Psoas muscle (tissue), 7 donors: ENCODE measurements at regions not wholly inside any gene's neighbourhood (a gene's known extent, or its start where the extent isn't known, plus 50 kb on each side); places are given as distances from the start of the nearest gene placed in this dataset.

Experiments used
- ATAC-seq, 4 donors: fragments of 200-7000 bp; cut with Tn5 transposase; one replicate each; pipeline ENCODE4 v1.9.1; 2020; ENCODE audit warnings: moderate library complexity in 3 of 4, mild to moderate bottlenecking in 2 of 4
- DNase-seq, 2 donors: peaks; one replicate each; pipeline ENCODE4 v3.0.0-alpha.2; 2020
- H3K27ac ChIP-seq: fragments of 200-600 bp; one replicate; pipeline ENCODE4 v1.8.0; 2022
- H3K27me3 ChIP-seq, 3 donors: fragments of 200-600 bp in 1 of 3; one replicate each; pipeline versions ENCODE4 v1.6.1 to v1.8.0; 2013 to 2022; ENCODE audit warnings: low read length in 2 of 3, mild to moderate bottlenecking in 2 of 3, moderate library complexity in 1 of 3; ENCODE audit not compliant: insufficient read depth in 3 of 3
- H3K36me3 ChIP-seq, 2 donors: fragments of 200-600 bp in 1 of 2; one replicate each; pipeline versions ENCODE4 v1.6.1 to v1.8.0; 2013 to 2022; ENCODE audit warnings: low read depth in 1 of 2, mild to moderate bottlenecking in 1 of 2, moderate library complexity in 1 of 2; ENCODE audit not compliant: insufficient read depth in 1 of 2
- H3K4me1 ChIP-seq: fragments of 200-600 bp; one replicate; pipeline ENCODE4 v1.8.0; 2022
- H3K4me3 ChIP-seq: fragments of 200-600 bp; one replicate; pipeline ENCODE4 v1.8.0; 2022; ENCODE audit warnings: mild to moderate bottlenecking
- H3K9me3 ChIP-seq: fragments of 200-600 bp; one replicate; pipeline ENCODE4 v1.8.0; 2022
- CTCF ChIP-seq: fragments of 200-600 bp; IDR thresholded peaks from one replicate; pipeline ENCODE4 v1.8.0; 2022; ENCODE audit warnings: antibody characterized with exemption
- WGBS, 3 donors: extraction: QIAGEN DNeasy Blood & Tissue Kit; methylation state at CpG; one replicate each; pipeline versions ENCODE4 v1.1.6 to v1.1.7; 2013; 5-methylcytosine and 5-hydroxymethylcytosine counted together
- intact Hi-C, 2 donors: fragments of 100-400 bp; cut with DNase I; formaldehyde crosslinking; loops; one replicate each; pipeline versions ENCODE4 v1.11.0 to v1.14.2; 2022
- donor health status: healthy with polysubstance abuse.
- donor health status: DM: no; HTN: no; CAD: no; lungs with moderate emphysema.
- donor health status: Bipolar disorder and iron deficiency.
- donor health status: healthy.
- donor health status: DM: yes; HTN: yes; CAD: no.
- donor health status: DM: no; HTN: no; CAD: no.
- donor health status: DM: yes; HTN: yes; CAD: no.

GRCh38 chr13:108120856-108121255 lies 94.5 kb downstream of the LIG4 start:
- no peaks in the 10 kb centered on the region for H3K36me3 ChIP-seq
- H3K4me1 ChIP-seq = no peaks in the 10 kb centered on the region
- H3K4me3 ChIP-seq = no peak overlapping the region
- intact Hi-C loops = no loop called here
- H3K27ac ChIP-seq = no peak overlapping the region
- H3K9me3 ChIP-seq = no peaks in the 10 kb centered on the region
- ATAC-seq = no peak
- no peak for TF ChIP-seq CTCF
- H3K27me3 ChIP-seq = no peaks in the 10 kb centered on the region
- no peak for DNase-seq
- 57 to 70% (median 62%) methylated on average over 7 of the region's 7 CpGs for WGBS, 3 donors

- Histone ChIP-seq H3K27ac (no peak overlapping the region), H3K4me3 (no peak overlapping the region), H3K36me3 (no peaks in the 10 kb centered on the region), H3K9me3 (no peaks in the 10 kb centered on the region), H3K4me1 (no peaks in the 10 kb centered on the region), H3K27me3 (no peaks in the 10 kb centered on the region)
- no peak for TF ChIP-seq CTCF
- 54 to 59% (median 55%) methylated on average over 6 of the region's 6 CpGs for WGBS, 3 donors
- intact Hi-C loops = no loop called here
- DNase-seq (no peak), ATAC-seq (no peak)
Observed at GRCh38 chr13:108120302-108120701, 95.0 kb downstream of the LIG4 start.

GRCh38 chr13:108115738-108116137 lies 99.6 kb downstream of the LIG4 start:
- H3K27ac ChIP-seq = no peak overlapping the region
- no peak overlapping the region for H3K4me3 ChIP-seq
- no peak for ATAC-seq
- TF ChIP-seq CTCF = no peak
- no peaks in the 10 kb centered on the region for H3K36me3 ChIP-seq
- intact Hi-C loops = no loop called here
- no peaks in the 10 kb centered on the region for H3K9me3 ChIP-seq
- no peaks in the 10 kb centered on the region for H3K4me1 ChIP-seq
- H3K27me3 ChIP-seq = no peaks in the 10 kb centered on the region
- DNase-seq = no peak
- WGBS, 3 donors = 39 to 67% (median 52%) methylated on average over 1 of the region's 1 CpG

GRCh38 chr13:108113407-108113806 lies 101.9 kb downstream of the LIG4 start:
- intact Hi-C loops = no loop called here
- no peak for TF ChIP-seq CTCF
- Histone ChIP-seq H3K36me3 (no peaks in the 10 kb centered on the region), H3K4me3 (no peak overlapping the region), H3K27me3 (no peaks in the 10 kb centered on the region), H3K27ac (no peak overlapping the region), H3K4me1 (no peaks in the 10 kb centered on the region), H3K9me3 (no peaks in the 10 kb centered on the region)
- no peak for DNase-seq
- WGBS, 3 donors = 59 to 66% (median 65%) methylated on average over 4 of the region's 4 CpGs
- no peak for ATAC-seq

GRCh38 chr13:108104736-108105135 lies 110.6 kb downstream of the LIG4 start:
- Histone ChIP-seq H3K27me3 (no peaks in the 10 kb centered on the region), H3K9me3 (no peaks in the 10 kb centered on the region), H3K4me3 (no peak overlapping the region), H3K4me1 (no peaks in the 10 kb centered on the region), H3K27ac (no peak overlapping the region), H3K36me3 (no peaks in the 10 kb centered on the region)
- intact Hi-C loops = no loop called here
- no peak for DNase-seq
- no peak for ATAC-seq
- 63 to 70% (median 66%) methylated on average over 2 of the region's 2 CpGs for whole genome bisulfite sequencing, 3 donors
- no peak for TF ChIP-seq CTCF
